Mammary epithelial cell (primary cell): ENCODE measurements at regions not wholly inside any gene's neighbourhood (a gene's known extent, or its start where the extent isn't known, plus 50 kb on each side); places are given as distances from the start of the nearest gene placed in this dataset.

Source experiments
- CTCF ChIP-seq, 2 donors: IDR thresholded peaks in 1 of 2; conservative IDR thresholded peaks in 1 of 2; 2 replicates each; pipeline ENCODE4 v1.5.1; 2011 to 2012; ENCODE audit warnings: inconsistent platforms in 2 of 2, low read length in 2 of 2, mild to moderate bottlenecking in 2 of 2, control low read depth in 1 of 2, low read depth in 1 of 2; ENCODE audit not compliant: insufficient read depth in 1 of 2; ENCODE audit errors: extremely low read depth in 1 of 2
- EZH2 ChIP-seq: IDR thresholded peaks from 2 replicates; pipeline ENCODE4 v1.6.1; 2012; ENCODE audit warnings: low read length, inconsistent platforms, borderline replicate concordance

GRCh38 chr13:86892330-86892729, 778.8 kb upstream of the SLITRK5 start:
- no peak for TF ChIP-seq CTCF (conservative IDR thresholded peaks at IDR 0.05 in 1 of 2, IDR thresholded peaks at IDR 0.05 in 1 of 2; ENCODE audit: extremely low read depth in 1 of 2, insufficient read depth in 1 of 2, low read depth in 1 of 2, low read length in 2 of 2)
- TF ChIP-seq EZH2 = no peak
